PC-3 (cell line): ENCODE measurements at regions not wholly inside any gene's neighbourhood (a gene's known extent, or its start where the extent isn't known, plus 50 kb on each side); places are given as distances from the start of the nearest gene placed in this dataset.
"Not testable (repeated sequence)": the region's sequence is repeated elsewhere in the genome, so short reads cannot be mapped to it uniquely, and the experiment has no call there.

Experiments
- ATAC-seq: fragments of 200-7000 bp; cut with Tn5 transposase; 2 replicates; pipeline ENCODE4 v1.9.1; 2020; ENCODE audit warnings: mild to moderate bottlenecking, moderate library complexity
- BruUV-seq: library from RNA; stranded (reverse); fragments of 400-500 nt; replicated peaks from 2 replicates; lab custom pipeline; 2021; lab: Mats Ljungman, UMichigan
- CTCF ChIA-PET: fragments of 300-600 bp; sonication (Branson Sonifier 250); formaldehyde crosslinking; loops from one replicate; lab custom pipeline; 2022; ENCODE audit warnings: antibody characterized with exemption; lab: Charles Lee
- POLR2A ChIA-PET: fragments of 300-600 bp; sonication (Branson Sonifier 250); formaldehyde crosslinking; loops from one replicate; lab custom pipeline; 2022; ENCODE audit warnings: antibody characterized with exemption; ENCODE audit not compliant: unreplicated experiment; lab: Charles Lee
- DNase-seq: peaks from one replicate; pipeline ENCODE4 v3.0.0-alpha.2; 2015
- H2AFZ ChIP-seq: fragments of 300-600 bp; sonication (generic); 2 replicates; pipeline ENCODE4 v1.6.0; 2016; ENCODE audit warnings: antibody characterized with exemption, low read length
- H3F3A ChIP-seq: fragments of 300-600 bp; sonication (generic); one replicate; pipeline ENCODE4 v1.6.0; 2017; ENCODE audit warnings: antibody characterized with exemption, low read length, control low read depth, mild to moderate bottlenecking; ENCODE audit not compliant: unreplicated experiment
- H3K27ac ChIP-seq: fragments of 300-600 bp; sonication (generic); 2 replicates; pipeline ENCODE4 v1.5.1; 2016; ENCODE audit warnings: mild to moderate bottlenecking, low read length
- H3K27me3 ChIP-seq: fragments of 300-600 bp; sonication (generic); 2 replicates; pipeline ENCODE4 v1.6.1; 2016; ENCODE audit warnings: low read length, mixed read lengths
- H3K36me3 ChIP-seq: fragments of 300-600 bp; sonication (generic); 2 replicates; pipeline ENCODE4 v1.6.1; 2016; ENCODE audit warnings: low read depth, mixed run types, low read length, mixed read lengths
- H3K4me1 ChIP-seq: fragments of 300-600 bp; sonication (generic); 2 replicates; pipeline ENCODE4 v1.5.1; 2016; ENCODE audit warnings: low read length; ENCODE audit not compliant: insufficient read depth
- H3K4me2 ChIP-seq: fragments of 300-600 bp; sonication (generic); 2 replicates; pipeline ENCODE4 v1.6.0; 2016; ENCODE audit warnings: low read length
- H3K4me3 ChIP-seq: fragments of 300-600 bp; sonication (generic); 2 replicates; pipeline ENCODE4 v1.5.1; 2016; ENCODE audit warnings: mild to moderate bottlenecking, low read length, mixed read lengths
- H3K79me2 ChIP-seq: fragments of 300-600 bp; sonication (generic); 2 replicates; pipeline ENCODE4 v1.6.1; 2017; ENCODE audit warnings: low read length, mixed read lengths
- H3K9ac ChIP-seq: fragments of 300-600 bp; sonication (generic); 2 replicates; pipeline ENCODE4 v1.6.0; 2016; ENCODE audit warnings: mild to moderate bottlenecking, low read length
- H3K9me2 ChIP-seq: fragments of 300-600 bp; sonication (generic); replicated peaks from 2 replicates; pipeline ENCODE4 v1.6.1; 2016; ENCODE audit warnings: mixed run types, low read length, mixed read lengths
- H3K9me3 ChIP-seq: fragments of 300-600 bp; sonication (generic); 2 replicates; pipeline ENCODE4 v1.6.1; 2016; ENCODE audit warnings: low read length, mixed read lengths
- H4K20me1 ChIP-seq: fragments of 300-600 bp; sonication (generic); 2 replicates; pipeline ENCODE4 v1.6.1; 2016; ENCODE audit warnings: low read length, mixed read lengths
- EZH2 ChIP-seq: fragments of 300-600 bp; sonication (generic); IDR thresholded peaks from one replicate; pipeline ENCODE4 v1.6.1; 2017; ENCODE audit warnings: antibody characterized with exemption, mild to moderate bottlenecking, low read length; ENCODE audit not compliant: unreplicated experiment
- EZH2phosphoT487 ChIP-seq: fragments of 300-600 bp; sonication (generic); IDR thresholded peaks from 2 replicates; pipeline ENCODE4 v1.6.1; 2018; ENCODE audit warnings: mild to moderate bottlenecking, antibody characterized with exemption, low read length, borderline replicate concordance
- intact Hi-C: fragments of 100-400 bp; cut with micrococcal nuclease; formaldehyde crosslinking; loops from 2 replicates; pipeline ENCODE4 v1.9.0; 2023
- TF ChIP-seq, protein P1 (sequence below): fragments of 300-600 bp; sonication (generic); conservative IDR thresholded peaks from 2 replicates; pipeline ENCODE4 v1.5.1; 2017; ENCODE audit warnings: antibody characterized with exemption, low read depth, mild to moderate bottlenecking, low read length

- no peak overlapping the region for H3K27ac ChIP-seq
- H3K27me3 ChIP-seq: peaks cover 32% of the 10 kb centered on the region
- no TSS peak for BruUV-seq
- no peak for DNase-seq
- ATAC-seq: no peak
- no peak overlapping the region for H2AFZ ChIP-seq
- H3K36me3 ChIP-seq: no peaks in the 10 kb centered on the region
- H4K20me1 ChIP-seq: no peaks in the 10 kb centered on the region
- H3F3A ChIP-seq: no peaks in the 10 kb centered on the region
- POLR2A ChIA-PET: no interaction called here
- no peaks in the 10 kb centered on the region for H3K79me2 ChIP-seq
- no peak overlapping the region for H3K4me2 ChIP-seq
- H3K9me2 ChIP-seq: no peaks in the 10 kb centered on the region
- TF ChIP-seq EZH2phosphoT487 (no peak), EZH2 (no peak)
- TF ChIP-seq, protein P1, sequence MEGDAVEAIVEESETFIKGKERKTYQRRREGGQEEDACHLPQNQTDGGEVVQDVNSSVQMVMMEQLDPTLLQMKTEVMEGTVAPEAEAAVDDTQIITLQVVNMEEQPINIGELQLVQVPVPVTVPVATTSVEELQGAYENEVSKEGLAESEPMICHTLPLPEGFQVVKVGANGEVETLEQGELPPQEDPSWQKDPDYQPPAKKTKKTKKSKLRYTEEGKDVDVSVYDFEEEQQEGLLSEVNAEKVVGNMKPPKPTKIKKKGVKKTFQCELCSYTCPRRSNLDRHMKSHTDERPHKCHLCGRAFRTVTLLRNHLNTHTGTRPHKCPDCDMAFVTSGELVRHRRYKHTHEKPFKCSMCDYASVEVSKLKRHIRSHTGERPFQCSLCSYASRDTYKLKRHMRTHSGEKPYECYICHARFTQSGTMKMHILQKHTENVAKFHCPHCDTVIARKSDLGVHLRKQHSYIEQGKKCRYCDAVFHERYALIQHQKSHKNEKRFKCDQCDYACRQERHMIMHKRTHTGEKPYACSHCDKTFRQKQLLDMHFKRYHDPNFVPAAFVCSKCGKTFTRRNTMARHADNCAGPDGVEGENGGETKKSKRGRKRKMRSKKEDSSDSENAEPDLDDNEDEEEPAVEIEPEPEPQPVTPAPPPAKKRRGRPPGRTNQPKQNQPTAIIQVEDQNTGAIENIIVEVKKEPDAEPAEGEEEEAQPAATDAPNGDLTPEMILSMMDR: no peak
- H3K4me1 ChIP-seq: no peaks in the 10 kb centered on the region
- no peak overlapping the region for H3K9ac ChIP-seq
- H3K4me3 ChIP-seq: no peak overlapping the region
- CTCF ChIA-PET: no interaction called here
- H3K9me3 ChIP-seq: no peaks in the 10 kb centered on the region
- intact Hi-C loops: no loop called here
Measured at GRCh38 chr13:112161521-112162301, 94.8 kb downstream of the SOX1 start.

GRCh38 chr13:112163691-112164660, 97.0 kb downstream of the SOX1 start:
- intact Hi-C loops, BruUV-seq: not testable (repeated sequence)
- H3K27me3 ChIP-seq: peaks cover 35% of the 10 kb centered on the region

GRCh38 chr13:112165712-112166111, 98.8 kb downstream of the SOX1 start:
- intact Hi-C loops: no loop called here
- Histone ChIP-seq H3K4me2 (no peak overlapping the region), H2AFZ (no peak overlapping the region), H3K79me2 (no peaks in the 10 kb centered on the region), H3K27me3 (peaks cover 28% of the 10 kb centered on the region), H3K9ac (no peak overlapping the region), H3K4me3 (no peak overlapping the region), H3K9me2 (no peaks in the 10 kb centered on the region), H4K20me1 (no peaks in the 10 kb centered on the region), H3K27ac (no peak overlapping the region), H3K36me3 (no peaks in the 10 kb centered on the region), H3K9me3 (no peaks in the 10 kb centered on the region), H3K4me1 (no peaks in the 10 kb centered on the region), H3F3A (no peaks in the 10 kb centered on the region)
- ChIA-PET CTCF (no interaction called here), POLR2A (no interaction called here)
- TF ChIP-seq, protein P1: no peak
- TF ChIP-seq EZH2 (no peak), EZH2phosphoT487 (no peak)
- ATAC-seq (no peak), DNase-seq (no peak)
- BruUV-seq: no TSS peak

More at GRCh38 chr13:112163691-112164660, 97.0 kb downstream of the SOX1 start:
- CTCF ChIA-PET, H3K36me3 ChIP-seq, H3K4me1 ChIP-seq, DNase-seq, ATAC-seq, H4K20me1 ChIP-seq, H3K9me3 ChIP-seq, H3K4me2 ChIP-seq, H3K4me3 ChIP-seq, H3K9me2 ChIP-seq, POLR2A ChIA-PET, H3F3A ChIP-seq, H2AFZ ChIP-seq, H3K9ac ChIP-seq, H3K79me2 ChIP-seq, H3K27ac ChIP-seq: not testable (repeated sequence)
